IMR-90 (cell line): ENCODE measurements at regions not wholly inside any gene's neighbourhood (a gene's known extent, or its start where the extent isn't known, plus 50 kb on each side); places are given as distances from the start of the nearest gene placed in this dataset.

Source experiments
- ATAC-seq: fragments of 200-7000 bp; cut with Tn5 transposase; 2 replicates; pipeline ENCODE4 v1.9.1; 2020; ENCODE audit warnings: low read depth, mild to moderate bottlenecking, moderate library complexity
- BruUV-seq: library from RNA; stranded (reverse); fragments of 400-500 nt; replicated peaks from 2 replicates; lab custom pipeline; 2021; lab: Mats Ljungman, UMichigan
- CTCF ChIA-PET: fragments of 300-600 bp; formaldehyde crosslinking; extraction: SDS; loops from one replicate; lab custom pipeline; 2021; ENCODE audit warnings: antibody characterized with exemption; lab: Yijun Ruan, JAX
- POLR2A ChIA-PET: fragments of 300-600 bp; sonication (Branson Sonifier 250); formaldehyde crosslinking; loops from one replicate; lab custom pipeline; 2022; ENCODE audit warnings: antibody characterized with exemption; ENCODE audit not compliant: unreplicated experiment; lab: Charles Lee
- DNase-seq: peaks from one replicate; pipeline ENCODE4 v3.0.0; 2013
- H2AFZ ChIP-seq: replicated peaks from 2 replicates; pipeline ENCODE3; 2013; ENCODE audit warnings: low read length, mild to moderate bottlenecking; ENCODE audit not compliant: poor library complexity
- H2AK5ac ChIP-seq: 2 replicates; pipeline ENCODE4 v1.6.1; 2013; ENCODE audit warnings: low read depth, low read length, inconsistent platforms
- H2AK9ac ChIP-seq: replicated peaks from 2 replicates; pipeline ENCODE3; 2013; ENCODE audit warnings: mild to moderate bottlenecking, low read depth, low read length, moderate library complexity; ENCODE audit not compliant: poor library complexity
- H2BK120ac ChIP-seq: 2 replicates; pipeline ENCODE4 v1.6.1; 2013; ENCODE audit warnings: low read depth, low read length, inconsistent platforms
- H2BK15ac ChIP-seq: 3 replicates; pipeline ENCODE4 v1.6.1; 2013; ENCODE audit warnings: low read depth, low read length, inconsistent platforms
- H2BK20ac ChIP-seq: 2 replicates; pipeline ENCODE4 v1.6.1; 2013; ENCODE audit warnings: low read depth, mild to moderate bottlenecking, inconsistent platforms, low read length, moderate library complexity
- H2BK5ac ChIP-seq: 2 replicates; pipeline ENCODE4 v1.6.1; 2013; ENCODE audit warnings: mild to moderate bottlenecking, low read depth, low read length, inconsistent platforms; ENCODE audit not compliant: poor library complexity, severe bottlenecking
- H3K14ac ChIP-seq: replicated peaks from 2 replicates; pipeline ENCODE4 v1.6.1; 2013; ENCODE audit warnings: low read depth, low read length, inconsistent platforms
- H3K18ac ChIP-seq: 2 replicates; pipeline ENCODE4 v1.6.1; 2013; ENCODE audit warnings: low read depth, low read length, control low read depth
- H3K23ac ChIP-seq: 2 replicates; pipeline ENCODE4 v1.6.1; 2013; ENCODE audit warnings: low read depth, low read length, inconsistent platforms
- H3K27ac ChIP-seq: 2 replicates; pipeline ENCODE4 v1.5.1; 2013; ENCODE audit warnings: mild to moderate bottlenecking, control low read depth, low read length; ENCODE audit not compliant: insufficient read depth
- H3K27me3 ChIP-seq: 2 replicates; pipeline ENCODE4 v1.6.1; 2013; ENCODE audit warnings: low read length; ENCODE audit not compliant: control insufficient read depth, insufficient read depth
- H3K36me3 ChIP-seq: 2 replicates; pipeline ENCODE4 v1.6.1; 2013; ENCODE audit warnings: low read length, mixed read lengths; ENCODE audit not compliant: control insufficient read depth, insufficient read depth
- H3K4ac ChIP-seq: 2 replicates; pipeline ENCODE4 v1.6.1; 2013; ENCODE audit warnings: low read depth, low read length, inconsistent platforms
- H3K4me1 ChIP-seq: 2 replicates; pipeline ENCODE4 v1.6.1; 2013; ENCODE audit warnings: low read length, mixed read lengths; ENCODE audit not compliant: control insufficient read depth, insufficient read depth
- H3K4me2 ChIP-seq: 2 replicates; pipeline ENCODE4 v1.6.1; 2013; ENCODE audit warnings: low read depth, mild to moderate bottlenecking, control low read depth, low read length, moderate library complexity
- H3K4me3 ChIP-seq: 2 replicates; pipeline ENCODE4 v1.5.1; 2013; ENCODE audit warnings: low read depth, mild to moderate bottlenecking, control low read depth, low read length, moderate library complexity; ENCODE audit not compliant: insufficient read depth
- H3K56ac ChIP-seq: 2 replicates; pipeline ENCODE4 v1.6.1; 2013; ENCODE audit warnings: low read length, inconsistent platforms; ENCODE audit not compliant: insufficient read depth; ENCODE audit errors: extremely low read depth
- H3K79me1 ChIP-seq, 2 experiments: 2 replicates each; pipeline ENCODE4 v1.6.1; 2013; ENCODE audit warnings: low read length in 2 of 2, inconsistent platforms in 1 of 2, low read depth in 1 of 2
- H3K9ac ChIP-seq: 2 replicates; pipeline ENCODE4 v1.6.1; 2013; ENCODE audit warnings: low read depth, low read length, control low read depth
- H3K9me1 ChIP-seq: 2 replicates; pipeline ENCODE4 v1.6.1; 2013; ENCODE audit warnings: low read length, inconsistent platforms; ENCODE audit not compliant: insufficient read depth
- H3K9me3 ChIP-seq: 2 replicates; pipeline ENCODE4 v1.6.1; 2013; ENCODE audit warnings: low read length; ENCODE audit not compliant: control insufficient read depth, insufficient read depth
- H4K20me1 ChIP-seq: 2 replicates; pipeline ENCODE4 v1.6.1; 2013; ENCODE audit warnings: low read length, inconsistent platforms; ENCODE audit not compliant: insufficient read depth
- H4K5ac ChIP-seq: 2 replicates; pipeline ENCODE4 v1.6.1; 2013; ENCODE audit warnings: mild to moderate bottlenecking, low read depth, low read length, control low read depth
- H4K8ac ChIP-seq, 2 experiments: 2 replicates each; pipeline ENCODE4 v1.6.1; 2013; ENCODE audit warnings: low read depth in 2 of 2, low read length in 2 of 2, control low read depth in 1 of 2, inconsistent platforms in 1 of 2
- H4K91ac ChIP-seq: 2 replicates; pipeline ENCODE4 v1.6.1; 2013; ENCODE audit warnings: low read depth, low read length, inconsistent platforms; ENCODE audit not compliant: insufficient read depth
- BHLHE40 ChIP-seq: fragments of 150-350 bp; IDR thresholded peaks from 2 replicates; pipeline ENCODE4 v1.6.1; 2016; ENCODE audit warnings: mild to moderate bottlenecking, low read depth, low read length
- CEBPB ChIP-seq: IDR thresholded peaks from 2 replicates; pipeline ENCODE4 v1.6.1; 2012; ENCODE audit warnings: low read depth, low read length, improper control_type of control experiment
- CHD1 ChIP-seq: IDR thresholded peaks from 2 replicates; pipeline ENCODE4 v1.6.1; 2012; ENCODE audit warnings: low read depth, low read length, improper control_type of control experiment
- CTCF ChIP-seq: conservative IDR thresholded peaks from 2 replicates; pipeline ENCODE4 v1.5.1; 2012; ENCODE audit warnings: mild to moderate bottlenecking, low read depth, low read length, improper control_type of control experiment
- ELK1 ChIP-seq: fragments of 150-350 bp; IDR thresholded peaks from 2 replicates; pipeline ENCODE4 v1.6.1; 2016; ENCODE audit warnings: low read depth, mild to moderate bottlenecking, low read length, moderate library complexity, borderline replicate concordance
- FOS ChIP-seq: fragments of 150-350 bp; IDR thresholded peaks from 2 replicates; pipeline ENCODE4 v1.6.1; 2016; ENCODE audit warnings: low read depth, low read length
- MAFK ChIP-seq: IDR thresholded peaks from 2 replicates; pipeline ENCODE4 v1.6.1; 2012; ENCODE audit warnings: low read depth, low read length, improper control_type of control experiment
- MAZ ChIP-seq: IDR thresholded peaks from 2 replicates; pipeline ENCODE4 v1.6.1; 2012; ENCODE audit warnings: low read depth, mild to moderate bottlenecking, low read length, improper control_type of control experiment, moderate library complexity, borderline replicate concordance
- NFE2L2 ChIP-seq: fragments of 150-350 bp; IDR thresholded peaks from 2 replicates; pipeline ENCODE4 v1.6.1; 2016; ENCODE audit warnings: low read depth, mild to moderate bottlenecking, low read length
- POLR2A ChIP-seq: IDR thresholded peaks from 2 replicates; pipeline ENCODE4 v1.6.1; 2012; ENCODE audit warnings: mild to moderate bottlenecking, low read depth, low read length
- RAD21 ChIP-seq: IDR thresholded peaks from 2 replicates; pipeline ENCODE4 v1.6.1; 2012; ENCODE audit warnings: low read length, improper control_type of control experiment
- RCOR1 ChIP-seq: IDR thresholded peaks from 2 replicates; pipeline ENCODE4 v1.6.1; 2012; ENCODE audit warnings: mild to moderate bottlenecking, low read length, improper control_type of control experiment; ENCODE audit not compliant: insufficient replicate concordance
- SMC3 ChIP-seq: fragments of 150-350 bp; IDR thresholded peaks from 2 replicates; pipeline ENCODE4 v1.6.1; 2016; ENCODE audit warnings: low read depth, mild to moderate bottlenecking, antibody characterized with exemption, low read length, moderate library complexity
- USF2 ChIP-seq: fragments of 150-350 bp; IDR thresholded peaks from 2 replicates; pipeline ENCODE4 v1.6.1; 2017; ENCODE audit warnings: mild to moderate bottlenecking, antibody characterized with exemption, low read length, low read depth
- WGBS, 2 experiments: methylation state at CpG; one replicate each; pipeline versions ENCODE4 v1.1.5 to v1.1.7; 2013; ENCODE audit warnings: missing lambda C conversion rate in 2 of 2; ENCODE audit not compliant: insufficient read length in 1 of 2; ENCODE audit errors: extremely low coverage in 2 of 2; 5-methylcytosine and 5-hydroxymethylcytosine counted together
- dilution Hi-C: fragments of 300-500 bp; cut with HindIII; formaldehyde crosslinking; loops from one replicate; pipeline ENCODE4 v1.14.3; 2018; ENCODE audit warnings: low sequenced_read_pairs; ENCODE audit not compliant: unreplicated experiment
- in situ Hi-C: fragments of 300-500 bp; cut with MboI; formaldehyde crosslinking; loops from 3 replicates; pipeline ENCODE4 v1.14.3; 2019; ENCODE audit warnings: low sequenced_read_pairs, inconsistent platforms, mixed read lengths
- intact Hi-C: fragments of 100-400 bp; cut with micrococcal nuclease; formaldehyde crosslinking; loops from 2 replicates; pipeline ENCODE4 v1.10.0; 2022

- DNase-seq, result no peak
- Histone ChIP-seq H3K56ac (no peak overlapping the region), H2BK20ac (no peak overlapping the region), H3K18ac (no peak overlapping the region), H2AK9ac (no peak overlapping the region), H2AFZ (no peak overlapping the region), H2AK5ac (no peak overlapping the region), H4K5ac (no peak overlapping the region), H3K36me3 (no peaks in the 10 kb centered on the region), H4K91ac (no peak overlapping the region), H3K4me1 (no peaks in the 10 kb centered on the region), H3K14ac (no peak overlapping the region), H3K4ac (no peak overlapping the region), H2BK5ac (no peak overlapping the region), H3K4me3 (no peak overlapping the region), H3K27me3 (no peaks in the 10 kb centered on the region), H4K20me1 (no peaks in the 10 kb centered on the region), H4K8ac (no peak overlapping the region), H3K23ac (no peak overlapping the region), H2BK15ac (no peak overlapping the region), H3K27ac (no peak overlapping the region), H3K79me1 (no peaks in the 10 kb centered on the region), H2BK120ac (no peak overlapping the region), H3K9me1 (no peaks in the 10 kb centered on the region), H3K9me3 (peaks cover 45% of the 10 kb centered on the region), H3K9ac (no peak overlapping the region), H3K4me2 (no peak overlapping the region)
- dilution Hi-C loops, result no loop called here
- CTCF ChIA-PET, result no interaction called here
- in situ Hi-C loops, result no loop called here
- intact Hi-C loops, result no loop called here
- no peak for ATAC-seq
- TF ChIP-seq CEBPB, result no peak
- TF ChIP-seq MAFK, result no peak
- no peak for TF ChIP-seq FOS
- no peak for TF ChIP-seq CHD1
- no peak for TF ChIP-seq SMC3
- no peak for TF ChIP-seq RCOR1
- TF ChIP-seq RAD21, result no peak
- no peak for TF ChIP-seq MAZ
- TF ChIP-seq POLR2A, result no peak
- TF ChIP-seq CTCF, result no peak
- TF ChIP-seq USF2, result no peak
- no peak for TF ChIP-seq NFE2L2
- no peak for TF ChIP-seq BHLHE40
- no peak for TF ChIP-seq ELK1
- WGBS, 2 experiments, result no CpG with 5 or more reads among the region's 5 CpGs
- POLR2A ChIA-PET, result no interaction called here
- no TSS peak for BruUV-seq
Observed at GRCh38 chr10:121131014-121131413, 279.9 kb downstream of the WDR11 start.
